Neural cell (in vitro differentiated cells): ENCODE measurements at regions not wholly inside any gene's neighbourhood (a gene's known extent, or its start where the extent isn't known, plus 50 kb on each side); places are given as distances from the start of the nearest gene placed in this dataset.

ENCODE experiments used
- H2AFZ ChIP-seq: fragments of 200-600, 300-800 bp; sonication (generic), shearing (Covaris generic); 2 replicates; pipeline ENCODE4 v1.6.0; 2014; ENCODE audit warnings: low read depth, mild to moderate bottlenecking, antibody characterized with exemption, low read length, moderate library complexity
- H3F3A ChIP-seq: fragments of 200-600 bp; shearing (Covaris generic); 2 replicates; pipeline ENCODE4 v1.6.1; 2016; ENCODE audit warnings: mild to moderate bottlenecking, moderate library complexity, mixed read lengths, antibody characterized with exemption, low read length; ENCODE audit not compliant: insufficient read depth, poor library complexity, severe bottlenecking
- H3K27ac ChIP-seq: fragments of 200-600, 300-800 bp; sonication (generic), shearing (Covaris generic); 2 replicates; pipeline ENCODE4 v1.5.1; 2014; ENCODE audit warnings: mild to moderate bottlenecking, low read length, moderate library complexity
- H3K27me3 ChIP-seq: fragments of 300-800, 200-600 bp; sonication (generic), shearing (Covaris generic); 2 replicates; pipeline ENCODE4 v1.6.0; 2014; ENCODE audit warnings: mild to moderate bottlenecking, low read depth, low read length, moderate library complexity; ENCODE audit not compliant: insufficient read depth
- H3K36me3 ChIP-seq: fragments of 300-800, 200-600 bp; sonication (generic), shearing (Covaris generic); 2 replicates; pipeline ENCODE4 v1.5.1; 2014; ENCODE audit warnings: mild to moderate bottlenecking, antibody characterized with exemption, low read length, moderate library complexity; ENCODE audit not compliant: insufficient read depth
- H3K4me2 ChIP-seq: fragments of 300-800, 200-600 bp; sonication (generic), shearing (Covaris generic); 2 replicates; pipeline ENCODE4 v1.6.0; 2014; ENCODE audit warnings: mild to moderate bottlenecking, low read length
- H3K4me3 ChIP-seq: fragments of 300-800, 200-600 bp; sonication (generic), shearing (Covaris generic); 2 replicates; pipeline ENCODE4 v1.5.1; 2014; ENCODE audit warnings: mild to moderate bottlenecking, low read length, moderate library complexity
- H3K79me2 ChIP-seq: fragments of 200-600 bp; shearing (Covaris generic); replicated peaks from 2 replicates; pipeline ENCODE4 v1.6.0; 2014; ENCODE audit warnings: mild to moderate bottlenecking, low read length, moderate library complexity; ENCODE audit not compliant: insufficient read depth
- H3K9ac ChIP-seq: fragments of 300-800, 200-600 bp; sonication (generic), shearing (Covaris generic); 2 replicates; pipeline ENCODE4 v1.6.1; 2016; ENCODE audit warnings: mild to moderate bottlenecking, low read length, mixed read lengths
- H3K9me2 ChIP-seq: fragments of 200-600 bp; shearing (Covaris generic); 2 replicates; pipeline ENCODE4 v1.6.1; 2016; ENCODE audit warnings: mild to moderate bottlenecking, low read length, mixed read lengths; ENCODE audit not compliant: insufficient read depth
- H3K9me3 ChIP-seq: fragments of 200-600, 300-800 bp; sonication (generic), shearing (Covaris generic); 2 replicates; pipeline ENCODE4 v1.6.1; 2016; ENCODE audit warnings: mild to moderate bottlenecking, mixed run types, low read length, moderate library complexity, mixed read lengths
- H4K20me1 ChIP-seq: fragments of 200-600 bp; shearing (Covaris generic); 2 replicates; pipeline ENCODE4 v1.6.1; 2016; ENCODE audit warnings: mild to moderate bottlenecking, mixed run types; ENCODE audit not compliant: insufficient read depth
- EP300 ChIP-seq: fragments of 450-650 bp; conservative IDR thresholded peaks from 2 replicates; pipeline ENCODE4 v1.6.1; 2014; ENCODE audit warnings: antibody characterized with exemption, mild to moderate bottlenecking, moderate library complexity; ENCODE audit not compliant: poor library complexity, severe bottlenecking
- EZH2 ChIP-seq: fragments of 200-600, 300-800 bp; shearing (Covaris generic), sonication (generic); IDR thresholded peaks from 2 replicates; pipeline ENCODE4 v1.6.1; 2014; ENCODE audit warnings: antibody characterized with exemption, low read length, borderline replicate concordance, mild to moderate bottlenecking; ENCODE audit not compliant: insufficient read depth, poor library complexity, severe bottlenecking
- MXI1 ChIP-seq: fragments of 450-650 bp; conservative IDR thresholded peaks from 2 replicates; pipeline ENCODE4 v1.6.1; 2014; ENCODE audit warnings: antibody characterized with exemption, mild to moderate bottlenecking; ENCODE audit not compliant: poor library complexity, severe bottlenecking
- POLR2AphosphoS5 ChIP-seq: IDR thresholded peaks from 2 replicates; pipeline ENCODE4 v1.6.1; 2012
- RAD21 ChIP-seq: fragments of 450-650 bp; conservative IDR thresholded peaks from 2 replicates; pipeline ENCODE4 v1.6.1; 2014; ENCODE audit warnings: antibody characterized with exemption, mild to moderate bottlenecking, moderate library complexity
- REST ChIP-seq: IDR thresholded peaks from 2 replicates; pipeline ENCODE4 v1.6.1; 2012; ENCODE audit warnings: borderline replicate concordance
- SMC3 ChIP-seq: fragments of 450-650 bp; conservative IDR thresholded peaks from 2 replicates; pipeline ENCODE4 v1.6.1; 2014; ENCODE audit warnings: antibody characterized with exemption, mild to moderate bottlenecking, moderate library complexity; ENCODE audit not compliant: poor library complexity
- TAF1 ChIP-seq: IDR thresholded peaks from 2 replicates; pipeline ENCODE4 v1.6.1; 2012; ENCODE audit warnings: low read depth
- TF ChIP-seq, protein P1 (sequence below): fragments of 450-650 bp; IDR thresholded peaks from 2 replicates; pipeline ENCODE4 v1.5.1; 2014; ENCODE audit warnings: antibody characterized with exemption, mild to moderate bottlenecking, moderate library complexity; ENCODE audit not compliant: poor library complexity, severe bottlenecking

DNA sequence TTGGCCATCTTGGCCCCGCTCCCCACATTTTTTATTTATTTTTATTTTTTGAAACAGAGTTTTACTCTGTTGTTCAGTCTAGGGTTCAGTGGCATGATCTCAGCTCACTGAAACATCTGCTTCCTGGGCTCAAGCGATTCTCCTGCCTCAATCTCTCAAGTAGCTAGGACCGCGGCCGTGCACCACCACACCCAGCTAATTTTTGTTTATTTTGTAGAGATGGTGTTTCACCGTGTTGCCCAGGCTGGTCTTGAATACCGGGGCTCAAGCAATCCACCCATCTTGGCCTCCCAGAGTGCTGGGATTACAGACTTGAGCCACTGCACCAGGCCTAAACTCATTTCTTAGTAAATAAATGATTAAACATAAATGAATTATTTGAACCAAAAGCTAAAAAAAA lies 322.0 kb upstream of the LCORL start:
- Histone ChIP-seq H3K27me3 (no peaks in the 10 kb centered on the region), H3K4me2 (no peak overlapping the region), H3K4me3 (no peak overlapping the region), H3K9me2 (no peaks in the 10 kb centered on the region), H3K79me2 (no peaks in the 10 kb centered on the region), H3F3A (no peaks in the 10 kb centered on the region), H3K27ac (no peak overlapping the region), H3K36me3 (no peaks in the 10 kb centered on the region), H4K20me1 (no peaks in the 10 kb centered on the region), H2AFZ (no peak overlapping the region), H3K9ac (no peak overlapping the region), H3K9me3 (no peaks in the 10 kb centered on the region)
- TF ChIP-seq, protein P1, sequence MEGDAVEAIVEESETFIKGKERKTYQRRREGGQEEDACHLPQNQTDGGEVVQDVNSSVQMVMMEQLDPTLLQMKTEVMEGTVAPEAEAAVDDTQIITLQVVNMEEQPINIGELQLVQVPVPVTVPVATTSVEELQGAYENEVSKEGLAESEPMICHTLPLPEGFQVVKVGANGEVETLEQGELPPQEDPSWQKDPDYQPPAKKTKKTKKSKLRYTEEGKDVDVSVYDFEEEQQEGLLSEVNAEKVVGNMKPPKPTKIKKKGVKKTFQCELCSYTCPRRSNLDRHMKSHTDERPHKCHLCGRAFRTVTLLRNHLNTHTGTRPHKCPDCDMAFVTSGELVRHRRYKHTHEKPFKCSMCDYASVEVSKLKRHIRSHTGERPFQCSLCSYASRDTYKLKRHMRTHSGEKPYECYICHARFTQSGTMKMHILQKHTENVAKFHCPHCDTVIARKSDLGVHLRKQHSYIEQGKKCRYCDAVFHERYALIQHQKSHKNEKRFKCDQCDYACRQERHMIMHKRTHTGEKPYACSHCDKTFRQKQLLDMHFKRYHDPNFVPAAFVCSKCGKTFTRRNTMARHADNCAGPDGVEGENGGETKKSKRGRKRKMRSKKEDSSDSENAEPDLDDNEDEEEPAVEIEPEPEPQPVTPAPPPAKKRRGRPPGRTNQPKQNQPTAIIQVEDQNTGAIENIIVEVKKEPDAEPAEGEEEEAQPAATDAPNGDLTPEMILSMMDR, result no peak
- TF ChIP-seq SMC3, result no peak
- no peak for TF ChIP-seq RAD21
- TF ChIP-seq EZH2, result no peak
- no peak for TF ChIP-seq TAF1
- TF ChIP-seq POLR2AphosphoS5, result no peak
- no peak for TF ChIP-seq MXI1
- TF ChIP-seq REST, result no peak
- TF ChIP-seq EP300, result no peak

GRCh38 chr4:18342847-18343246 lies 321.3 kb upstream of the LCORL start:
- Histone ChIP-seq H3K9me3 (no peaks in the 10 kb centered on the region), H3K4me3 (no peak overlapping the region), H3F3A (no peaks in the 10 kb centered on the region), H3K9ac (no peak overlapping the region), H3K4me2 (no peak overlapping the region), H4K20me1 (no peaks in the 10 kb centered on the region), H3K36me3 (no peaks in the 10 kb centered on the region), H2AFZ (no peak overlapping the region), H3K27me3 (no peaks in the 10 kb centered on the region), H3K79me2 (no peaks in the 10 kb centered on the region), H3K9me2 (no peaks in the 10 kb centered on the region), H3K27ac (no peak overlapping the region)
- TF ChIP-seq EP300, result no peak
- TF ChIP-seq POLR2AphosphoS5, result no peak
- TF ChIP-seq TAF1, result no peak
- TF ChIP-seq RAD21, result no peak
- no peak for TF ChIP-seq SMC3
- TF ChIP-seq REST, result no peak
- TF ChIP-seq MXI1, result no peak
- no peak for TF ChIP-seq EZH2
- TF ChIP-seq, protein P1, result no peak
